MCF 10A (cell line): ENCODE measurements at regions not wholly inside any gene's neighbourhood (a gene's known extent, or its start where the extent isn't known, plus 50 kb on each side); places are given as distances from the start of the nearest gene placed in this dataset.

Source experiments
- BruUV-seq: library from RNA; stranded (reverse); fragments of 400-500 nt; replicated peaks from 2 replicates; lab custom pipeline; 2021; lab: Mats Ljungman, UMichigan
- CTCF ChIA-PET: fragments of 300-600 bp; sonication (Branson Sonifier 250); formaldehyde crosslinking; extraction: SDS; loops from one replicate; lab custom pipeline; 2021; ENCODE audit warnings: antibody characterized with exemption, inconsistent platforms; lab: Yijun Ruan, JAX
- POLR2A ChIA-PET: fragments of 300-600, 350-650 bp; sonication (Branson Sonifier 250); formaldehyde crosslinking; extraction: SDS; loops from one replicate; lab custom pipeline; 2020; ENCODE audit warnings: antibody characterized with exemption, inconsistent platforms; lab: Yijun Ruan, JAX
- DNase-seq: peaks from one replicate; pipeline ENCODE4 v3.0.0-alpha.2; 2018; ENCODE audit not compliant: unreplicated experiment
- H3K27ac Mint-ChIP-seq: one replicate; pipeline ENCODE4 v1.8.0; 2022; ENCODE audit warnings: mild to moderate bottlenecking, low read depth, mixed read lengths; ENCODE audit not compliant: unreplicated experiment
- H3K27me3 Mint-ChIP-seq: one replicate; pipeline ENCODE4 v1.8.0; 2022; ENCODE audit warnings: mixed read lengths; ENCODE audit not compliant: insufficient read depth, unreplicated experiment
- H3K36me3 Mint-ChIP-seq: one replicate; pipeline ENCODE4 v1.8.0; 2022; ENCODE audit warnings: mild to moderate bottlenecking, moderate library complexity, mixed read lengths; ENCODE audit not compliant: insufficient read depth, unreplicated experiment
- H3K4me1 Mint-ChIP-seq: one replicate; pipeline ENCODE4 v1.8.0; 2022; ENCODE audit warnings: mixed read lengths; ENCODE audit not compliant: insufficient read depth, unreplicated experiment
- H3K4me3 Mint-ChIP-seq: one replicate; pipeline ENCODE4 v1.8.0; 2022; ENCODE audit warnings: mild to moderate bottlenecking, moderate library complexity, mixed read lengths; ENCODE audit not compliant: unreplicated experiment
- H3K9me3 Mint-ChIP-seq: one replicate; pipeline ENCODE4 v1.8.0; 2022; ENCODE audit warnings: mixed read lengths; ENCODE audit not compliant: unreplicated experiment
- CTCF ChIP-seq: fragments of 200-600 bp; IDR thresholded peaks from one replicate; pipeline ENCODE4 v1.8.0; 2022; ENCODE audit warnings: antibody characterized with exemption, mild to moderate bottlenecking; ENCODE audit not compliant: unreplicated experiment
- intact Hi-C: fragments of 100-400 bp; cut with micrococcal nuclease; formaldehyde crosslinking; loops from 2 replicates; pipeline ENCODE4 v1.14.1; 2022

DNA sequence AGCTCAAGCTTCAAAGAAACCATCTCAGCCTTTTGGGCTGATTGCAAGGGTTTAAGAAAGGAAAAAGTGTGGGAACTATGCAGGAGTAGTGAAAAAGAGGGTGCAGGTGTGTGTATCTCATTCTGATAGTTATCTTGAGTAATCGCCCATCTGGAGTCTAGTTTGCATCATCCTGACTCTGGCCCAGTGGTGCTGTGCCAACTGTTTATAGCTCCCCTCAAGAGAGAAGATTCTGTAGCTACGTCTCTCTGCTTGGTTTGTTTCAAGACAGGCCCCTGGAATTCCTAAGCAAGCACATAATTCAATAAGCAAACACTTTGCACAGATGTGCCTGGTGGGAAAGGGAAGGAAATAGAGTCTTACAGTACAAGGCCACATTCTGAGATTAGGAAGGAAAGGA, 144.4 kb downstream of the HAPSTR1 start:
- TF ChIP-seq CTCF = no peak
- ChIA-PET POLR2A (no interaction called here), CTCF (no interaction called here)
- no peak overlapping the region for H3K27ac Mint-ChIP-seq
- H3K9me3 Mint-ChIP-seq = peaks cover 10% of the 10 kb centered on the region
- no peaks in the 10 kb centered on the region for H3K27me3 Mint-ChIP-seq
- no peak overlapping the region for H3K4me3 Mint-ChIP-seq
- H3K36me3 Mint-ChIP-seq = no peaks in the 10 kb centered on the region
- H3K4me1 Mint-ChIP-seq = no peaks in the 10 kb centered on the region
- intact Hi-C loops = no loop called here
- no TSS peak for BruUV-seq
- no peak for DNase-seq

GRCh38 chr16:9236319-9236718, 144.9 kb downstream of the HAPSTR1 start:
- BruUV-seq = no TSS peak
- Mint-ChIP-seq H3K4me1 (no peaks in the 10 kb centered on the region), H3K27ac (no peak overlapping the region), H3K4me3 (no peak overlapping the region), H3K36me3 (no peaks in the 10 kb centered on the region), H3K9me3 (peaks cover 12% of the 10 kb centered on the region), H3K27me3 (no peaks in the 10 kb centered on the region)
- ChIA-PET CTCF (no interaction called here), POLR2A (no interaction called here)
- no peak for TF ChIP-seq CTCF
- intact Hi-C loops = no loop called here
- DNase-seq = no peak

- intact Hi-C loops = no loop called here
These were observed 146.9 kb downstream of the HAPSTR1 start for GRCh38 chr16:9238346-9238745.

GRCh38 chr16:9241177-9241576, 149.7 kb downstream of the HAPSTR1 start:
- CTCF ChIA-PET = interaction anchor here (0.9 kb wide), 1 partner anchor 18 kb away, joined by 4 read pairs; no protein-coding TSS in a partner anchor
- BruUV-seq = no TSS peak
- POLR2A ChIA-PET = no interaction called here

More at GRCh38 chr16:9238346-9238745, 146.9 kb downstream of the HAPSTR1 start:
- no peaks in the 10 kb centered on the region for H3K27me3 Mint-ChIP-seq
- no peak overlapping the region for H3K27ac Mint-ChIP-seq
- ChIA-PET POLR2A (no interaction called here), CTCF (no interaction called here)
- no peaks in the 10 kb centered on the region for H3K36me3 Mint-ChIP-seq
- no peaks in the 10 kb centered on the region for H3K4me1 Mint-ChIP-seq
- BruUV-seq = no TSS peak
- no peak overlapping the region for H3K4me3 Mint-ChIP-seq
- TF ChIP-seq CTCF = no peak
- peaks cover 17% of the 10 kb centered on the region for H3K9me3 Mint-ChIP-seq
- no peak for DNase-seq

More at GRCh38 chr16:9241177-9241576, 149.7 kb downstream of the HAPSTR1 start:
- Mint-ChIP-seq H3K4me3 (no peak overlapping the region), H3K27ac (no peak overlapping the region), H3K27me3 (no peaks in the 10 kb centered on the region), H3K9me3 (peaks cover 17% of the 10 kb centered on the region), H3K4me1 (no peaks in the 10 kb centered on the region), H3K36me3 (no peaks in the 10 kb centered on the region)
- no peak for TF ChIP-seq CTCF
- intact Hi-C loops = no loop called here
- DNase-seq = peak; percentile 39
